Activated CD4-positive, alpha-beta T cell treated with anti-CD3 and anti-CD28 coated beads, Interleukin-2, amount 50 U/mL, for 1 hour (primary cell): ENCODE measurements at regions not wholly inside any gene's neighbourhood (a gene's known extent, or its start where the extent isn't known, plus 50 kb on each side); places are given as distances from the start of the nearest gene placed in this dataset.

Source experiments
- DNase-seq: peaks from one replicate; pipeline ENCODE4 v3.0.0-alpha.2; 2020

DNA sequence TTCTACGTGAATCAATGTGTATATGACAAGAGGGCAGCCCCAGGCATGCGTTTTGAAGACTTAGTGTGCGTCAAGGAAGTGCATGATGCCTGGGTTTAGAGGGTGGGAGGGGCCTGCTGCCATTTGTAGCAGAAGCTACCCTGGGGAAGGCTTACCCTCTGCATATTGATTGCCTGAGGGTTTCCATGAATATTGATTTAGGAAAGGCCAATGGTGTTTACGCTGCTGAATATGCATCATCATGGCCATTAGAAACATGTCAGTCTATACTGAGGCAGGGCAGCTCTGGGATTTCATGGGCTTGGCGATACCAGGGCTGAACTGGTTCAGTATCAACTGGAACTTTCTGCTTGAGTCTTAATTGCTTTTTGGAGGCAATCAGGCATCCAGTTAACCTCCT, 259.3 kb downstream of the DCDC2C start:
- no peak for DNase-seq

- no peak for DNase-seq
These were observed 261.8 kb downstream of the DCDC2C start for GRCh38 chr2:3965211-3965610.

GRCh38 chr2:3965953-3966352, 262.6 kb downstream of the DCDC2C start:
- no peak for DNase-seq

DNA sequence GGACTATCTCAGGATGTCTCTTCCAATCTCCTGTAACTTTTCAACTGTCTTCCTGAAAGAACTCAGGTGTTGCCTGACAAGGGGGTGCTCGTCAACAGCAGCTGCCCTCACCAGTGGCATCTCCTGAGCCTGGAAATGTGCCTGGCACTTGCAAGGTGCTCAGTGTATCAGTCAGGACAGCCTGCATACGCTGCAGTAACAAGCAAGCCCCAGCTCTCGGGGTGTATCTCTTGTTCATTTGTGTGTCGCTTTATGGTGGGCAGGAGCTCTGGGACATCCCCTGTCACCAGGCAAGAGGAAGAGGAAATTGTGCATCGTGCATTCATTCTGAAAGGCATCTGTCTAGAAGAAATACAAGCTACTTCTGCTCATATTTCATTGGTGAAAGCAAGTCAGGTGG, 263.1 kb downstream of the DCDC2C start:
- DNase-seq, result no peak

DNA sequence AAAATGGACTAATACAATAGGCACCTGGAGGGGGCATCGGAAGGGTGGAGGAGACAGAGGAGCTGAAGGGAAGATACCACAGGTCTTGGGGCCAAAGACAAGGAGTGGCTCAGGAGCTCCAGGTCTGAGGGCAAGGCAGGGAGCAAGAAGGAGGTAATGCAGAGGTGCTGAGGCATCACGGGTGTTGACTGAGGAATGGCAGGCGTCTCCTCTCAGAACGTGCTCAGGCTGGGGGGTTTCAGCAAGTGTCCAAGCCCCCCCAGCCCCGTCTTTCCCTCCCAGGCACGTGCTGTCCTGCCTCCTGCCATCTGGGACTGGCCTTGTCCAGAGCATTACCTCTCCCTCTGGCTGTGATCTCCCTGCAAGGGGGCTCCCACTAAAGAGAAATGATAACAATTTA, 265.4 kb downstream of the DCDC2C start:
- no peak for DNase-seq

DNA sequence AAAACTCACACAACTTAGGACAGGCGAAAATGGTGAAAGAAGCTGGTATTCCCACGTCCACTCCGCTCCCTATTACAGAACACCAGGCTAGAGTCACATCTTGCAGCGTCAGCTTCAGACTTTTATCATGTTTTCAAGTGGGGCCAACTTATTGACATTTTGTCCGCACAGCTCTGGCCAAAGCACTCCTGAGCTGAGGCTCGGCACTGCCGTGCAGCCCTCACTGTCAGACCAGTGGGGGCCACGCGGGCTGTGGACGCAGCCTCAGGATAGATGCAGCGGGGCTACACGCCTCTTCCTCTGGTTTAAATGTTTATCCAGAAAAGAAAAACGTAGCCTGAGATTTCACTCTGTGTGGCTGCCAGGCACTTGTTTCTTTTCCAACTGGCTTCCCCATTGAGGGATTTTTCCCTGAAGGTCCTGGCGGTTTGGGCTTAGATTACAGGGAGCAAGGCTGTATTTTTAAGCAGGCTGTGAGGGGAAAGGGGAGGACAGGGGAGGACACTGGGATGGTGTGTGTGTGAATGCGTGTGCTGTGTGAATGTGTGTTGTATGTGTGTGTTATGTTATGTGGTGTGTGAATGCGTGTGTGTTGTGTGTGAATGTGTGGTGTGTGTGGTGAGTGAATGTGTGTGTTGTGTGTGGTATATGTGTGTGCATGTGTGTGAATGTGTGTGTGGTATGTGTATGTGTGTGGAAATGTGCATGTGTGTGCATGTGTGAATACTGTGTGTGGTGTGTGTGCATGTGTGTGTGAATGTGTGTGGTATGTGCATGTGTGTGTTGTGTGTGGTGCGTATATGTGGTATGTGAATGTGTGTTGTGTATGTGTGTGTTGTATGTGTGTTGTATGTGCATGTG, 267.6 kb downstream of the DCDC2C start:
- no peak for DNase-seq

GRCh38 chr2:3971652-3972192, 268.3 kb downstream of the DCDC2C start:
- no peak for DNase-seq

DNA sequence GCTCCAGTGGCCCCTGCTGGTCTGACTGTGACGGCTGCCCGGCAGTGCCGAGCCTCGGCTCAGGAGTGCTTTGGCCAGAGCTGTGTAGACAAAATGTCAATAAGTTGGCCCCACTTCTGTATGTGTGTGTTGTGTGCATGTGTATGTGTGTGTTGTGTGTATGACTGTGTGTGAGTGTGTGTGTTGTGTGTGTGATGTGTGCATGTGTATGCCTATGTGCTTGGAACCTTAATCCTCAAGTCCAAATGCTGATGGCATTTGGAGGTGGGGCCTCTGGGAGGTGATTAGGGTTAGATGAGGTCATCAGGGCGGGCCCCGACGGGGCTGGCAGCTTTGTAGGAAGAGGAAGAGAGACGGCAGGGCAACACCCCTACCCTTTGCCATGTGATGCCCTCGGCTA, 269.0 kb downstream of the DCDC2C start:
- no peak for DNase-seq

DNA sequence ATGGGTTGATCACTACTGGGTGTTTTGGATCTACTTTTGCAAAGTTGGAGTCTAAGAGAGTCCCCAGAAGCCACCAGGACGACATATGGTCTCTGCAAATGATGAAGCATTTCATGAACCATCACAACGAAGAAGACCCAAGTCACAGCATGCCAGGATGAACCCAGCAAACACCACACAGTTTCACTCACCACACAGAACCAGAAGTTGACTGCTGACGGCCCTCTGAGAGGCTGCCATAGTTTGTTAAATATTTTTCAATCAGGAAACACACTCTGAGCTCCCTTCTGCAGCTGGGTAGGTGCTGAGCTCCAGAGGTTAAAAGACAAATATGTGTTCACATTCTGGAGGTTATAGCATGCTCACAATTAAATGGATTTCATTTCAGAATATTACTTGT, 271.4 kb downstream of the DCDC2C start:
- no peak for DNase-seq

DNA sequence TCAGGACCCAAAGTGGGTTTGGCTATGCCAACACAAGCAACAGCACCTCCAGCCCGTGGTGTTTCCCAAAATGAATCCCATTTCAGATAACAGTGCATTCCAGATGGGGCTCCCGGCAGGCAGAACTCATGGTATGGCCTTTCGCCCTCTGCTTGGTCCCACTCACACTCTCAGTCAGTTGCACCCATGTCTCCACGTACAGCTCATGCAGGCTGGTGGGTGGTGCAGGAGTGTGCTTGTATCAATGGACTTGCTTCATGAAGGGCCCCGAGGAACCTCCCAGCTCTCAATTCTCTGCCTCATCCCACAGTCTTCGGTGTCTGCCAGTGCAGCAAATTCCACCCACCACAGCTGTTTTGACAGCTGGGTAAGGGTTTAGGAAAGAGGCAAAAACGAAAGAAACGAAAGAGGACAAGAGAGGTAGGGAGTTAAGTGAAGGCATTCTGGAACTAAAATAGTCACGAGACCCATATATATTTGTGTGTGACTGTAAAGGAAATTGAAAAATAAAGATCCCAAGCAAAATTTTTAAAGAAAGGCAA, 278.1 kb downstream of the DCDC2C start:
- no peak for DNase-seq

DNA sequence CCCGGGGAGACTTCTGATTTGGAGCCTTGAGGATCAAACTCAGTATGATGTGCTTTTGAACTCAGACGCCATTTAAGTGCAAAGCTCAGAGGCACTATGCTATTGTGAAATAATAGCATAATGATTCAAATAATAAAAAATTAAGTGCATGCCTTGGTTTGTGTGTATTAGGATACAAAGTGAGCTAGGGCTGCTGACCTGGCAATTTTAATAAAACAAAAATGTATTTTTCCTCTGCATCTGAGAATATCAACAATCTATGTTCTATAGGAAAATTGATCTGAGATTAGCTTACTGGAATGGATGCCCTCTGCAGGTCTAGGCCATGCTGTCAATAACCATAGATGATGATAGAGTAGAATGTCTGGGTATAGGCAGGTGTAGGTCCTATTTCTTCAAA, 278.8 kb downstream of the DCDC2C start:
- DNase-seq, result no peak

- no peak for DNase-seq
These were observed 282.7 kb downstream of the DCDC2C start for GRCh38 chr2:3986063-3986462.

GRCh38 chr2:3986530-3987258, 283.3 kb downstream of the DCDC2C start:
- DNase-seq, result no peak

- no peak for DNase-seq
These were observed 299.5 kb downstream of the DCDC2C start for GRCh38 chr2:4002841-4003403.

DNA sequence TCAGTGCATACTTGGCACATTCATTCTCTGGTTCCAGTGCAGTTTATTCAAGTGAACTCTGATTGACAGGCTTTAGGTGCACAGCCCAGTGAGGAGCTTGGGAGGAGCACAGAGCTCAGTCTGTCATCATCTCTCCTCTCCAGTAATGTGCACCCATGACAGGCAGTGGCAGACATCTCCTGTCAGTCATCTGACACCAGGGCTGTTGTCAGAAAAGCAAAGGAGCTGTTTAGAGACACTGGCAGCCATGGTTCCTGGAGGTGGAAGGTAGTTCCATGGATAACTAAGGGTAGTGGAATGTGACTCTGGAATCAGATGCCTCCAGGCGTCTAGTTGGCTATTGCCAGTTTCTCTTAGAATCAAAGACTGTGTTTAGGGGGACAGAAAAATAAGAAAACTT, 308.8 kb downstream of the DCDC2C start:
- no peak for DNase-seq

GRCh38 chr2:4018535-4018934, 315.2 kb downstream of the DCDC2C start:
- no peak for DNase-seq

DNA sequence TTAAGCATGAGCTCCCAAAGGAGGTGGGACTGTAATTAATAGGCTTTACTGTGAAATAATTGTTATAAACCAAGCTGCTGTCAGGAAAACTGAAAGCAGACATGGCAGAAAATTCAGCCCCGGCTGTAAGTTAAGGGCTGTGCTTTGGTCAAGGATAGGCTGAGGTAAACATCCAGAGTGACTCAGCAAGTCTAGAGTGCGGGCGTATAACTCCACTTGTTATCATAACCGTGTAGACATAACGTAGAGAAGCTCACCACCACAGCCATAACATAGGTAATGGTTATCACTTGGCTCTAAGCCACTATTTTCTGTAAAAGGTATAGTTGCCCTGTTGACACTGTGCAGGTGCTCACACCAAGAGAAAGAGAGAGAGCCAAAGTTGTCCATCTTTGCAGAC, 316.8 kb downstream of the DCDC2C start:
- DNase-seq, result no peak

- DNase-seq, result no peak
These were observed 317.3 kb downstream of the DCDC2C start for GRCh38 chr2:4020649-4021048.

- DNase-seq, result no peak
These were observed 321.2 kb downstream of the DCDC2C start for GRCh38 chr2:4024605-4025004.

DNA sequence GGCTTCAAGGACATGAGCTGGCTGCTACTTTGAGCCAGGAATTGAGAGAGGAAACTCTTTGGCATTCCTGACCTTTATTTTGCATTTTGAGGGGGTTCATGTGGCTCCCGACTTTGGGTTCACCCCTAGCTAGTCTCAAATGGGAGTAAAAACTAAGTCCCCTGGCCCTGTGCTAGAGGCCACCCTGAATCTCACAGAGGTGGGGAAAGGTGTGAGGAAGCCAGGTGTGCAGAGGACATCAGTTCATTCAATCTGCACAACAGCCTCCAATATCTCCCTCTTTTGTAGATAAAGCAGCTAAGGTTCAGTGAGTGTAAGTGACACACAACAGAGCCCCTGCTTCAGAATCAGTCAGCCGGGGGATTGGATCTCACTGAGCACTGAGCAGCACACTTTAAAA, 325.7 kb downstream of the DCDC2C start:
- DNase-seq, result no peak

DNA sequence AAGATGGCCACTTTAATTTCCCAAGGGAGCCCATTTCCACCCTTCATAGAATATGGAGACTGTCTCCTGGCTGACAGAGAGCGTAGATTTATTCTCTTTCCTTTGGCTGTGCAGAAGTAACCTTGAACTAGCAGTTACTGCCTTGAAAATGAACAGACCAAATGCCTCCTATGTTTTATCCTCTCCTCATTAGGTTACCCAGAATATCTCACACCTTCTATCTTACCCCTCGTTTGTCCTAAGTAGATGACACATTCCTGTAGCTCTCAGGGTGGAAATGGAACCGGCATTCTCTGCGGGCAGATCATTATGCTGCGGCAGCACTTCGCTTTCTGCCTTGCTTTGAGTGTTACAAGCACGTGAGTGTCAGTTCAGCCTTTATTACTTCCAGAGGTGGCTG, 336.5 kb downstream of the DCDC2C start:
- no peak for DNase-seq

DNA sequence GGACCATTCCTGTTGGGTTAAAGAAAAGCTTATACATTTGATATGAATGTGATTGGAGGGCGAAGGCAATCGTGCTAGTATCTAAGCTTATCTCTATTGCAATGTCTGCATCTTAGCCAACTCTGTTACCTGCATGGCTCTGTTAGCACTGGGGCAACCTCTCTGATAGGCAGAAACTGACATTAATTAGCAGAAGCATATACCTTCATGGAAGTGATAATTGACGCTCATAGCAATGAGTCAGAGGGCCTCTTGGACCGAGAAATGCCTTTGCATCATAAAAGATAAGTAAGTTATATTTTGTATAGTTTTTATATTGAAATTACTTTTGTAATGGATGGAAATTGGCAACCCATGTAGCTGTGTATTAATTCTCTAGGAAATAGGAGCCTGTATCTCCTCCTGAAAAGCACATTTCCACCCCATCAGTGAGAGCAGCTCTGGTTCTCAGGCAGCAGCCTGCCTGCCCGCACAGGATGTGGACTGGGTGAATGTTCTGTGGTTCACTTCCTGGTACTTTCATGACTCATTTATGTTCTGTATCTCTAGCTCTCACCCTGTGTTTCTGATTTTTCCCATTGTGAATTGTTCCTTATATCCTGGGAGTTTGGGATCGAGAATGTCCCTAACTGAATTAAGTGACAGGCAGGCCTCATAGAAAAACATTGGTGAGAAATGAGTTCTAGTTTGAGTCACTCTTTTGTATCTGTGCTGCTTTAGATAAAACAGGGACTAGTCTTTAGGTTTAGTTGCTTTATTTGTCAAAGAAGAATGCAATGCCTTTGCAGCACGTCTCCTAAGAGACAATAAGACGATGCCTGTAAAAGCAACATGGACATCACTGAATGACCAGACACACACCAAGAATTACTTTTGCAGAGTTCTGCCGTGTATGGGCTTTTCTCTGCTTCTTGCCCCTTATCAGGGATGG, 344.9 kb downstream of the DCDC2C start:
- no peak for DNase-seq
